Sigmoid colon (tissue), 4 donors: ENCODE measurements at regions not wholly inside any gene's neighbourhood (a gene's known extent, or its start where the extent isn't known, plus 50 kb on each side); places are given as distances from the start of the nearest gene placed in this dataset.

ENCODE experiments used
- CTCF ChIP-seq, 4 experiments: fragments of 450-650 bp in 3 of 4; fragments of 200-600 bp in 1 of 4; IDR thresholded peaks; one replicate each; pipeline ENCODE4 v1.5.1; 2016 to 2019; ENCODE audit warnings: antibody characterized with exemption in 4 of 4, mild to moderate bottlenecking in 3 of 4, moderate library complexity in 2 of 4
- EP300 ChIP-seq, 4 donors: sonication (generic); formaldehyde crosslinking; IDR thresholded peaks; one replicate each; pipeline ENCODE4 v1.6.1; 2017; ENCODE audit warnings: antibody characterized with exemption in 4 of 4
- POLR2A ChIP-seq, 2 donors: fragments of 450-650 bp; IDR thresholded peaks; one replicate each; pipeline ENCODE4 v1.6.1; 2016; ENCODE audit warnings: antibody characterized with exemption in 2 of 2, mild to moderate bottlenecking in 2 of 2, moderate library complexity in 2 of 2
- POLR2AphosphoS5 ChIP-seq, 4 donors: sonication (generic); formaldehyde crosslinking; IDR thresholded peaks; one replicate each; pipeline ENCODE4 v1.6.1; 2017; ENCODE audit warnings: antibody characterized with exemption in 4 of 4

- TF ChIP-seq CTCF (IDR thresholded peaks at IDR 0.05) = no peak
- no peak for TF ChIP-seq POLR2AphosphoS5 (IDR thresholded peaks at IDR 0.05)
- no peak for TF ChIP-seq POLR2A (IDR thresholded peaks at IDR 0.05)
- no peak for TF ChIP-seq EP300 (IDR thresholded peaks at IDR 0.05)
Observed at GRCh38 chr10:31679936-31680335, 248.7 kb downstream of the ARHGAP12 start.
